Body of pancreas (tissue), 4 donors: ENCODE measurements at regions not wholly inside any gene's neighbourhood (a gene's known extent, or its start where the extent isn't known, plus 50 kb on each side); places are given as distances from the start of the nearest gene placed in this dataset.
"Not testable (repeated sequence)": the region's sequence is repeated elsewhere in the genome, so short reads cannot be mapped to it uniquely, and the experiment has no call there.

Experiments used
- ATAC-seq: fragments of 150-250 bp; one replicate; pipeline ENCODE4 v1.9.1; 2016
- DNase-seq, 4 donors: peaks; one replicate each; pipeline ENCODE4 v3.0.0-alpha.2; 2019
- H3K27ac ChIP-seq, 4 donors: fragments of 200-600 bp; sonication (generic); 1 replicate in 3 of 4; 2 replicates in 1 of 4; pipeline versions ENCODE4 v1.5.1 to v1.6.1; 2016 to 2019; ENCODE audit warnings: mild to moderate bottlenecking in 1 of 4, mixed read lengths in 1 of 4, moderate library complexity in 1 of 4
- H3K27me3 ChIP-seq, 2 donors: fragments of 200-600 bp; sonication (generic); one replicate each; pipeline ENCODE4 v1.6.0; 2016; ENCODE audit warnings: mild to moderate bottlenecking in 1 of 2
- H3K36me3 ChIP-seq, 2 donors: fragments of 200-600 bp; sonication (generic); replicated peaks in 1 of 2; 2 replicates each; pipeline ENCODE4 v1.5.1; 2016; ENCODE audit warnings: low read depth in 2 of 2; ENCODE audit not compliant: insufficient read depth in 1 of 2
- H3K4me1 ChIP-seq: fragments of 200-600 bp; sonication (generic); one replicate; pipeline ENCODE4 v1.6.0; 2016
- H3K4me3 ChIP-seq, 2 donors: fragments of 200-600 bp; sonication (generic); 1 replicate in 1 of 2; 2 replicates in 1 of 2; pipeline ENCODE4 v1.5.1; 2016 to 2019
- H3K9me3 ChIP-seq, 3 donors: fragments of 200-600 bp; sonication (generic); 1 replicate in 2 of 3; 2 replicates in 1 of 3; pipeline ENCODE4 v1.5.1; 2016
- POLR2A ChIP-seq, 3 donors: fragments of 450-650 bp; IDR thresholded peaks; one replicate each; pipeline ENCODE4 v1.6.1; 2016; ENCODE audit warnings: antibody characterized with exemption in 3 of 3, mild to moderate bottlenecking in 2 of 3
- WGBS, 2 donors: methylation state at CpG; one replicate each; pipeline ENCODE4 v1.1.5; 2017; 5-methylcytosine and 5-hydroxymethylcytosine counted together
- intact Hi-C: fragments of 100-400 bp; cut with DNase I; formaldehyde crosslinking; loops from one replicate; pipeline ENCODE4 v1.15.1; 2023
- TF ChIP-seq, protein P1 (sequence below), 7 experiments: fragments of 450-650 bp in 4 of 7; fragments of 200-600 bp in 3 of 7; sonication (generic) in 3 of 7; IDR thresholded peaks; one replicate each; pipeline ENCODE4 v1.5.1; 2016 to 2019; ENCODE audit warnings: antibody characterized with exemption in 7 of 7

DNA sequence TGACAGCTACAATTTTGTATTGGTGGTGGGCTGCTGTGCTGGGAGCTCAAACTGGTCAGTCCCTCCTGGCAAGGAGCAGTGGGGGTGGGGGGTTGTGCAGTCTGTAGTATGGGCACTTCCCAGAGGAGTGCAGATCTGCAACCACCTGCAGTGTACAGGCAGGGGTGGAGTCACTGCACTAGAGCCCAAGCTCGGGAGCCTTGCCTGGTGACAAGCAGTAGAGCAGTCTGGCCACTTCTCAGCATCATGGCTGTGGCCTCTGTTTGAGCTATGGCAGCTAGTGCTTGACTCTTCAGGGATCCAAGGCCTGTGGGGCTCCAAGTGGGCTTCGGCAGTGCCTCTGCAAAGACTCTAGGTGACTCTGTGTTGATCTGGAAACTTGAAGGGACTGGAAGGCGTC, 585.1 kb upstream of the GRM3 start:
- peaks cover 0 to 8% (median 0%) of the 10 kb centered on the region in 3 donors for H3K9me3 ChIP-seq
- peak in 1 of 4 donors; percentile 5 for DNase-seq
- H3K27ac ChIP-seq: no peak overlapping the region
- no peaks in the 10 kb centered on the region for H3K36me3 ChIP-seq
- no peak overlapping the region for H3K4me3 ChIP-seq
- WGBS, 2 donors: 60 to 76% methylated on average over 2 to 3 of the region's 3 CpGs
- no peaks in the 10 kb centered on the region for H3K4me1 ChIP-seq
- H3K27me3 ChIP-seq: no peaks in the 10 kb centered on the region
- intact Hi-C loops: no loop called here
- no peak for ATAC-seq
- TF ChIP-seq POLR2A (IDR thresholded peaks at IDR 0.05): no peak
- TF ChIP-seq, protein P1, sequence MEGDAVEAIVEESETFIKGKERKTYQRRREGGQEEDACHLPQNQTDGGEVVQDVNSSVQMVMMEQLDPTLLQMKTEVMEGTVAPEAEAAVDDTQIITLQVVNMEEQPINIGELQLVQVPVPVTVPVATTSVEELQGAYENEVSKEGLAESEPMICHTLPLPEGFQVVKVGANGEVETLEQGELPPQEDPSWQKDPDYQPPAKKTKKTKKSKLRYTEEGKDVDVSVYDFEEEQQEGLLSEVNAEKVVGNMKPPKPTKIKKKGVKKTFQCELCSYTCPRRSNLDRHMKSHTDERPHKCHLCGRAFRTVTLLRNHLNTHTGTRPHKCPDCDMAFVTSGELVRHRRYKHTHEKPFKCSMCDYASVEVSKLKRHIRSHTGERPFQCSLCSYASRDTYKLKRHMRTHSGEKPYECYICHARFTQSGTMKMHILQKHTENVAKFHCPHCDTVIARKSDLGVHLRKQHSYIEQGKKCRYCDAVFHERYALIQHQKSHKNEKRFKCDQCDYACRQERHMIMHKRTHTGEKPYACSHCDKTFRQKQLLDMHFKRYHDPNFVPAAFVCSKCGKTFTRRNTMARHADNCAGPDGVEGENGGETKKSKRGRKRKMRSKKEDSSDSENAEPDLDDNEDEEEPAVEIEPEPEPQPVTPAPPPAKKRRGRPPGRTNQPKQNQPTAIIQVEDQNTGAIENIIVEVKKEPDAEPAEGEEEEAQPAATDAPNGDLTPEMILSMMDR (IDR thresholded peaks at IDR 0.05): no peak

- H3K9me3 ChIP-seq: no peaks in the 10 kb centered on the region
- TF ChIP-seq, protein P1 (IDR thresholded peaks at IDR 0.05): no peak
- no peak for DNase-seq
Observed at GRCh38 chr7:86050918-86051317, 592.8 kb upstream of the GRM3 start.

DNA sequence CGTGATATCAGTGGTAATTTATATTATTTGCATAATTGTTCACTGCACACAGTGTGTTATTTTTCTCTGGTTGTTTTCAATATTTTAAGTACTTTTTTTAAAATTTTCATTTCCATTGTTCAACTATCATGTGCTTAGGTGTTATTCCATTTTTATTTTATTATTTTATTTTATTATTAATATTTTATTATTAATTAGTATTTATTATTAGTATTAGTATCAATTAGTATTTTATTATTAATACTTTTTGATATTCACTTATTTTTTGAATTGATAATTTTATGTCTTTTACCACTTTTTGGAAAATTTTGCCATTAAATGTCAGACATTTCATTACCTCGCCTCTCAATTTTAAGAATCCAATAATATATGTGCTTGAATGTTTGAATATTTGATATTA, 593.8 kb upstream of the GRM3 start:
- intact Hi-C loops: no loop called here

More at GRCh38 chr7:86050918-86051317, 592.8 kb upstream of the GRM3 start:
- Histone ChIP-seq H3K27me3 (no peaks in the 10 kb centered on the region), H3K4me1 (no peaks in the 10 kb centered on the region), H3K4me3 (no peak overlapping the region), H3K36me3 (no peaks in the 10 kb centered on the region), H3K27ac (no peak overlapping the region)
- WGBS, 2 donors: 43% methylated on average over 1 of the region's 1 CpG
- intact Hi-C loops: no loop called here
- ATAC-seq: no peak

GRCh38 chr7:86045197-86045596, 598.5 kb upstream of the GRM3 start:
- DNase-seq, H3K4me1 ChIP-seq, H3K27me3 ChIP-seq, H3K4me3 ChIP-seq, ATAC-seq, H3K27ac ChIP-seq, intact Hi-C loops, H3K36me3 ChIP-seq, H3K9me3 ChIP-seq: not testable (repeated sequence)
- WGBS, 2 donors: 74 to 80% methylated on average over 1 of the region's 1 CpG

More for the DNA sequence above, 593.8 kb upstream of the GRM3 start:
- WGBS, 2 donors: 69% methylated on average over 2 of the region's 2 CpGs
- no peak overlapping the region for H3K27ac ChIP-seq
- no peaks in the 10 kb centered on the region for H3K36me3 ChIP-seq
- no peaks in the 10 kb centered on the region for H3K27me3 ChIP-seq
- TF ChIP-seq POLR2A (IDR thresholded peaks at IDR 0.05): no peak
- TF ChIP-seq, protein P1 (IDR thresholded peaks at IDR 0.05): no peak
- DNase-seq (no peak), ATAC-seq (no peak)
- H3K4me1 ChIP-seq: no peaks in the 10 kb centered on the region
- no peaks in the 10 kb centered on the region for H3K9me3 ChIP-seq
- H3K4me3 ChIP-seq: no peak overlapping the region

DNA sequence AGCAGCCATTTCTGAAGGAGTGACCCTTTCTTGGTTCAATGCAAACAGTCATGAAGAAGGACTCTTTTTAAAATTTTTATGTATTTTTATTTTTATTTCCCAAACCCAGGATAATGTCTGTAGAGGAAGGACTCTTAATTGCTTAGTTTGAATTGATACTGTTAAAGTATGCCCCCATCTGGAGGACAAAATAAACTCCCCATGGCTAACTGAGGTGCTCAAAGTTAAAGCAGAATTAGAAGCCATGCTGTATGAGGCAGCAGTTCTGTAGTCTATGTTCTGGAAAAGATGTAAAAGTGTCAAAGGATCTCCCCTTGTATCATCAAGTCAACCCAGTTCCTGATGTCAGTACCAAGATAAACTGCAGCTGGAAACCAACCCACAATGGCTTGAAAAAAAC, 617.9 kb upstream of the GRM3 start:
- H3K4me3 ChIP-seq: no peak overlapping the region
- DNase-seq (no peak), ATAC-seq (no peak)
- H3K36me3 ChIP-seq: no peaks in the 10 kb centered on the region
- H3K27me3 ChIP-seq: no peaks in the 10 kb centered on the region
- TF ChIP-seq POLR2A (IDR thresholded peaks at IDR 0.05): no peak
- TF ChIP-seq, protein P1 (IDR thresholded peaks at IDR 0.05): no peak
- intact Hi-C loops: no loop called here
- no peak overlapping the region for H3K27ac ChIP-seq
- H3K4me1 ChIP-seq: no peaks in the 10 kb centered on the region
- H3K9me3 ChIP-seq: no peaks in the 10 kb centered on the region
